Memory B cell (primary cell): ENCODE measurements at regions not wholly inside any gene's neighbourhood (a gene's known extent, or its start where the extent isn't known, plus 50 kb on each side); places are given as distances from the start of the nearest gene placed in this dataset.
A peak's percentile ranks its signal among the peaks of the same experiment; 100 is the strongest.

Experiments
- ATAC-seq: fragments of 150-1000 bp; cut with Tn5 transposase; 2 replicates; pipeline ENCODE4 v1.10.0; 2021; ENCODE audit warnings: low read depth, mild to moderate bottlenecking, moderate library complexity
- DNase-seq, 2 donors: peaks; one replicate each; pipeline ENCODE4 v3.0.0; 2022; ENCODE audit warnings: low spot score in 2 of 2
- H3K27ac Mint-ChIP-seq: one replicate; pipeline ENCODE4 v1.8.0; 2022; ENCODE audit warnings: mild to moderate bottlenecking, moderate library complexity, mixed read lengths
- H3K27me3 Mint-ChIP-seq: one replicate; pipeline ENCODE4 v1.8.0; 2022; ENCODE audit warnings: mixed read lengths
- H3K36me3 Mint-ChIP-seq: one replicate; pipeline ENCODE4 v1.8.0; 2022; ENCODE audit warnings: mild to moderate bottlenecking, mixed read lengths
- H3K4me1 Mint-ChIP-seq: one replicate; pipeline ENCODE4 v1.8.0; 2022; ENCODE audit warnings: mixed read lengths
- H3K4me3 Mint-ChIP-seq: one replicate; pipeline ENCODE4 v1.8.0; 2022; ENCODE audit warnings: mild to moderate bottlenecking, moderate library complexity, mixed read lengths
- H3K9me3 Mint-ChIP-seq: one replicate; pipeline ENCODE4 v1.8.0; 2022; ENCODE audit warnings: mixed read lengths

- Mint-ChIP-seq H3K9me3 (peaks cover 7% of the 10 kb centered on the region), H3K4me3 (no peak overlapping the region), H3K27ac (no peak overlapping the region), H3K27me3 (peaks cover 3% of the 10 kb centered on the region), H3K4me1 (no peaks in the 10 kb centered on the region), H3K36me3 (no peaks in the 10 kb centered on the region)
- no peak for DNase-seq
- no peak for ATAC-seq
Observed at GRCh38 chr12:128150961-128151360, 116.0 kb upstream of the TMEM132C start.

GRCh38 chr12:128155571-128155970 lies 111.4 kb upstream of the TMEM132C start:
- peaks cover 7% of the 10 kb centered on the region for H3K9me3 Mint-ChIP-seq
- peaks cover 1% of the 10 kb centered on the region for H3K27me3 Mint-ChIP-seq
- DNase-seq (no peak), ATAC-seq (no peak)
- no peaks in the 10 kb centered on the region for H3K36me3 Mint-ChIP-seq
- no peaks in the 10 kb centered on the region for H3K4me1 Mint-ChIP-seq
- no peak overlapping the region for H3K27ac Mint-ChIP-seq
- H3K4me3 Mint-ChIP-seq, result no peak overlapping the region

GRCh38 chr12:128163086-128163485 lies 103.9 kb upstream of the TMEM132C start:
- Mint-ChIP-seq H3K4me3 (no peak overlapping the region), H3K27ac (no peak overlapping the region), H3K9me3 (no peaks in the 10 kb centered on the region), H3K4me1 (no peaks in the 10 kb centered on the region), H3K36me3 (no peaks in the 10 kb centered on the region), H3K27me3 (no peaks in the 10 kb centered on the region)
- no peak for ATAC-seq
- no peak for DNase-seq

- no peak for ATAC-seq
- no peak for DNase-seq
- Mint-ChIP-seq H3K27ac (no peak overlapping the region), H3K36me3 (no peaks in the 10 kb centered on the region), H3K27me3 (peaks cover 2% of the 10 kb centered on the region), H3K4me3 (no peak overlapping the region), H3K9me3 (peaks cover 1% of the 10 kb centered on the region), H3K4me1 (no peaks in the 10 kb centered on the region)
Observed at GRCh38 chr12:128164533-128164932, 102.4 kb upstream of the TMEM132C start.

GRCh38 chr12:128165387-128165786 lies 101.6 kb upstream of the TMEM132C start:
- Mint-ChIP-seq H3K4me3 (no peak overlapping the region), H3K4me1 (no peaks in the 10 kb centered on the region), H3K9me3 (peaks cover 1% of the 10 kb centered on the region), H3K27me3 (peaks cover 3% of the 10 kb centered on the region), H3K36me3 (no peaks in the 10 kb centered on the region), H3K27ac (no peak overlapping the region)
- ATAC-seq (no peak), DNase-seq (no peak)

GRCh38 chr12:128168273-128168672 lies 98.7 kb upstream of the TMEM132C start:
- peaks cover 1% of the 10 kb centered on the region for H3K9me3 Mint-ChIP-seq
- no peak overlapping the region for H3K4me3 Mint-ChIP-seq
- H3K27me3 Mint-ChIP-seq, result peaks cover 3% of the 10 kb centered on the region
- no peak overlapping the region for H3K27ac Mint-ChIP-seq
- no peak for DNase-seq
- no peak for ATAC-seq
- H3K4me1 Mint-ChIP-seq, result no peaks in the 10 kb centered on the region
- H3K36me3 Mint-ChIP-seq, result no peaks in the 10 kb centered on the region

- Mint-ChIP-seq H3K4me1 (no peaks in the 10 kb centered on the region), H3K36me3 (no peaks in the 10 kb centered on the region), H3K4me3 (no peak overlapping the region), H3K9me3 (peaks cover 2% of the 10 kb centered on the region), H3K27me3 (peaks cover 3% of the 10 kb centered on the region), H3K27ac (no peak overlapping the region)
- DNase-seq (no peak), ATAC-seq (no peak)
Observed at GRCh38 chr12:128170181-128170580, 96.8 kb upstream of the TMEM132C start.

- peaks cover 9% of the 10 kb centered on the region for H3K9me3 Mint-ChIP-seq
- H3K27ac Mint-ChIP-seq, result no peak overlapping the region
- ATAC-seq (no peak), DNase-seq (no peak)
- H3K27me3 Mint-ChIP-seq, result no peaks in the 10 kb centered on the region
- H3K36me3 Mint-ChIP-seq, result no peaks in the 10 kb centered on the region
- H3K4me3 Mint-ChIP-seq, result no peak overlapping the region
- no peaks in the 10 kb centered on the region for H3K4me1 Mint-ChIP-seq
Observed at GRCh38 chr12:128178565-128178964, 88.4 kb upstream of the TMEM132C start.

- no peaks in the 10 kb centered on the region for H3K4me1 Mint-ChIP-seq
- no peak for DNase-seq
- H3K36me3 Mint-ChIP-seq, result no peaks in the 10 kb centered on the region
- no peak overlapping the region for H3K27ac Mint-ChIP-seq
- H3K4me3 Mint-ChIP-seq, result no peak overlapping the region
- ATAC-seq, result no peak
- H3K9me3 Mint-ChIP-seq, result peaks cover 7% of the 10 kb centered on the region
- H3K27me3 Mint-ChIP-seq, result no peaks in the 10 kb centered on the region
Observed at GRCh38 chr12:128178966-128179365, 88.0 kb upstream of the TMEM132C start.

GRCh38 chr12:128180166-128180565 lies 86.8 kb upstream of the TMEM132C start:
- peaks cover 7% of the 10 kb centered on the region for H3K9me3 Mint-ChIP-seq
- ATAC-seq (no peak), DNase-seq (no peak)
- no peak overlapping the region for H3K4me3 Mint-ChIP-seq
- no peaks in the 10 kb centered on the region for H3K36me3 Mint-ChIP-seq
- H3K27me3 Mint-ChIP-seq, result no peaks in the 10 kb centered on the region
- no peak overlapping the region for H3K27ac Mint-ChIP-seq
- no peaks in the 10 kb centered on the region for H3K4me1 Mint-ChIP-seq

GRCh38 chr12:128190052-128190451 lies 76.9 kb upstream of the TMEM132C start:
- ATAC-seq, result no peak
- H3K9me3 Mint-ChIP-seq, result peaks cover 2% of the 10 kb centered on the region

GRCh38 chr12:128190614-128191013 lies 76.4 kb upstream of the TMEM132C start:
- Mint-ChIP-seq H3K4me3 (no peak overlapping the region), H3K27ac (no peak overlapping the region)
- no peak for ATAC-seq

More at GRCh38 chr12:128190052-128190451, 76.9 kb upstream of the TMEM132C start:
- Mint-ChIP-seq H3K27ac (no peak overlapping the region), H3K36me3 (no peaks in the 10 kb centered on the region), H3K4me1 (peaks cover 2% of the 10 kb centered on the region), H3K27me3 (no peaks in the 10 kb centered on the region), H3K4me3 (no peak overlapping the region)
- DNase-seq, result no peak

GRCh38 chr12:128191380-128191779 lies 75.6 kb upstream of the TMEM132C start:
- Mint-ChIP-seq H3K27me3 (no peaks in the 10 kb centered on the region), H3K36me3 (no peaks in the 10 kb centered on the region), H3K27ac (no peak overlapping the region), H3K4me3 (no peak overlapping the region), H3K9me3 (peaks cover 2% of the 10 kb centered on the region), H3K4me1 (peaks cover 2% of the 10 kb centered on the region)
- DNase-seq (no peak), ATAC-seq (no peak)

More at GRCh38 chr12:128190614-128191013, 76.4 kb upstream of the TMEM132C start:
- Mint-ChIP-seq H3K36me3 (no peaks in the 10 kb centered on the region), H3K9me3 (peaks cover 2% of the 10 kb centered on the region), H3K4me1 (peaks cover 2% of the 10 kb centered on the region), H3K27me3 (no peaks in the 10 kb centered on the region)
- peak in 1 of 2 donors; percentile 3 for DNase-seq

GRCh38 chr12:128204711-128205110 lies 62.3 kb upstream of the TMEM132C start:
- no peak for DNase-seq
- Mint-ChIP-seq H3K27ac (no peak overlapping the region), H3K9me3 (peaks cover 5% of the 10 kb centered on the region), H3K27me3 (peaks cover 1% of the 10 kb centered on the region), H3K4me3 (no peak overlapping the region), H3K36me3 (no peaks in the 10 kb centered on the region), H3K4me1 (no peaks in the 10 kb centered on the region)
- no peak for ATAC-seq

GRCh38 chr12:128205145-128205544 lies 61.8 kb upstream of the TMEM132C start:
- ATAC-seq (no peak), DNase-seq (no peak)
- Mint-ChIP-seq H3K36me3 (no peaks in the 10 kb centered on the region), H3K4me1 (no peaks in the 10 kb centered on the region), H3K27ac (no peak overlapping the region), H3K4me3 (no peak overlapping the region), H3K27me3 (no peaks in the 10 kb centered on the region), H3K9me3 (peaks cover 3% of the 10 kb centered on the region)
